ENCODE measurements at regions not wholly inside any gene's neighbourhood (a gene's known extent, or its start where the extent isn't known, plus 50 kb on each side); places are given as distances from the start of the nearest gene placed in this dataset.
"Not testable (repeated sequence)": the region's sequence is repeated elsewhere in the genome, so short reads cannot be mapped to it uniquely, and the experiment has no call there.

DNA sequence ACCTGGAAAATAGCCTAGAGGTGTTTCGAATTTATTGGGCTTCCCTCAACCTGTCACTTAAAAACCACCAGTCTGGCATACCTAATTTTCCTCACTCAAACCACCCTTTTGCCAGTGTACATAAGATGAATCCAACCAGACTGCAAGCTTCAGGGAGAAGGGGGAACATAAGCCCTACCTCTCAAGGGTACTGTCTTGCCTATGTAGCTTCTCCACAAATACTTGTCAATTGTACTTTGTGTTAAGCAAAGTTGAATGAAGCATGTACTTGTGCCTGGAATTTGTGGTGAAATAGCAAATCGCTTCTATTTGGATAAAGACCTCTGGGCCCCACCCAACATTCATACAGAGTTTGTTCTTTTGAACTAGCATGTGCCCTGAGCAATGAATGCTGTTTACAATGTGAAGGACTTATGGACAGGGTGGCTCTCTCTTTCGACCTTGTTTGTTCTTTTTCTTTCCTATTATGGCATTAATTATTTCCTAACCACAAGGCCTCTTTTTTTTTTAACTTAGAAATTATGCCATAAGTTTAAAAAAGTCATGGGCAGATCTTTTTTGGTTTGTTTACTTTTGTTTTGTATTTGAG is 580.2 kb downstream of the EBF1 start:
- intact Hi-C loops (cut with micrococcal nuclease), result loop anchor here (5.0 kb wide), 1 partner anchor 672 kb away; no protein-coding TSS in a partner anchor

DNA sequence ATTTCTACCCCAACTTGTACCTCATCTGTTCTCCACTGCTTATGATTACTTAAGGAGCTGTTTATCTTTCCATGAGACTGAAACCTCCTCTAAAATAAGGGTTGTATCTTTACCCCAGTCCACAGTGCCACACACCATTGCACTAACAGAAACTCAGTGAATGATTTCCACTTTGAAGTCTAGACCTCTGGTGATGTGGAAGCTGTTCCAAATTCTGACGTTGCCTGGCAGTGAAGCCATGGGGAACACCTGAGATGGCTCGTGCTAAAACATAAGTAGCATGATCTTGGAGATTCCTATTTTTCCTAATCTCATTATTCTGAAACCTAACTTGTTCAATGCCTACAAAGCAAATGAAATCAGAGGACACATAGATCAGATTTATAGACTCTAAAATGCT is 583.2 kb downstream of the EBF1 start:
- intact Hi-C loops (cut with micrococcal nuclease), result loop anchor here (5.0 kb wide), 1 partner anchor 669 kb away; no protein-coding TSS in a partner anchor

GRCh38 chr5:158514986-158515359 is 584.7 kb downstream of the EBF1 start:
- intact Hi-C loops (cut with micrococcal nuclease), result loop anchor here (5.0 kb wide), 1 partner anchor 668 kb away; no protein-coding TSS in a partner anchor

DNA sequence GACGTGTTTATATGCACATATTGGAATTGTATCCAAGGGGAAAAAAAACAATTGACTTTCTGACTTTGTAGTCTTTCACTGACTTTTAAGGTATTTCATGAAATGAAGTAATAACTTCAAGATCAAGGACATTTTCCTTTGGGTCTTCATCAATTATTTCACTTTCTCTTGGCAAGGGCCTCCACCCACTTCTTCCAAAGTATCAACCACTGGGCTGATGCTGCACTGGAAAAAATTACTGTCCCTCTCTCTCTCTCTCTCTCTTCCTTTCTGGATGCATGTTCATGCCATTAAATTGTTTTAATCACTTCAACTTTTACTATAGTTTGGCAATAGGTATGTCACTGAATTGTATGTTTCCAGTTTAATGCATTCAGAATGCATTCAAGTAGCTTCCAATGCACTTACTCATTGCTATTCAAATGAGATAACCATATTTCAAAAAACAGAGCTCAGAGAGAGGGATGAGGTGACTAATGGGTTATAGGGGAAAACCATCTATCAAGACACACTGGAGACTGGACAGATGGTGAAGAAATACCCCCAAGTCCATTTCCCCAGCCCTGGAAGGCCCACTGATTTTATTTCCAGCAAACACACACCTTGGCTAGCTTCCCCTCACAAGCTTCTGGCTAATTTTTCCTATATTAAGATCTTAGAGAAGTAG is 585.3 kb downstream of the EBF1 start:
- intact Hi-C loops (cut with micrococcal nuclease), result no loop called here

DNA sequence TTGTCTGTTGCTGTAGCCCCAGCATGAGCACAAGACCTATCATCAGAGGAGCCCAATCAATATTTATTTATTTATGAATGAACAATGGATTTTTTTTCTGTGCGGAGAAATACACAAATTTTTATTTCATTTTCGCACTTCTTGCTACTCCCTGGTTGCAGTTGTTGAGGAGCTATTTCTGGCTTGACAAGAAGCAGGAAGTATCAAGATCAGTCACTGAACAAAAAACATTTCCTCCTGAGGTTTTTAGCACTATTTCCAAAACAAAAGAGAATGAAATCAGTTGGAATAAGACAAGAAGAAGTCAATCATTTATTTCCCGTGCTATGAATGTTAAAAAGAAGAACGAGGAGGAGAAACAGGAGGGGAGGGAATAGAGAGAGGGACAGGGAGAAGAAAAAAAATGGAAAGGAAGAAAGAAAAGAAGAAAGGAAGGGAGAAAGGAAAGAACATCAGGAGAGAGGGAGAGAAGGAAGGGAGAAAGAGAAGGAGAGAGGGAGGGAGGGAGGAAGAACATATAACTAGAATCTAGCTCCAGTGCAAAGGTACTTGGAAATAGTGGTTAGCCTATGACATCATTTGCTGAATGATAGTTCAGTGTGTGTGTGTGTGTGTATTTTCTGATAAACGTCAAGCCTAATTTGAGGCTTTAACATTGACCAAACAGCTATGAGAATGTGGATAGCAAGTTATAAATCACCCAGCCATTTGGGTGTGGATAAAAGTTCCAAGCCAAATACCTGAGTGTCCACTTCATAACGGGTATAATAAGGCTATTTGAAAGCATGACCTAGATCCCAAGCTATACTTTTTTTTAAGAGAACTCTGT is 586.0 kb downstream of the EBF1 start:
- intact Hi-C loops (cut with micrococcal nuclease), result no loop called here

DNA sequence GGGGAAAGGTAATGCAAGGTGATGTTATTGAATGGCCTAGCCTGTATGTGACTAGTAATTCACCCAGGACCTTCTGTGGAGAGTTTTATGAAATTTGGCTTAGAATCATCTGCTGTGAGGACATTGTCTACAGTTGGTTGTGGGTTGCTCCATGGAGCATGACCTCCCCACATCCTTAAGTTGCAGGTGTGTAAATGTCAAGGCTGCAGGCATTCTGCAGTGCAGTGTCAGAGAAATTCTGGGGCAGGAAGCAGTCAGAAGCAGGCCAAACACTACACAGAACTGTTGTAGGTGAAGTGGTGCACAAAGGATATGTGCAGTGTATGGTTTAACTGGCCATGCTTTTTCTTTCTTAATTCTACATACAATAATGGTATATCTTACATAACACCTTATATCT is 588.3 kb downstream of the EBF1 start:
- intact Hi-C loops (cut with micrococcal nuclease), result no loop called here

DNA sequence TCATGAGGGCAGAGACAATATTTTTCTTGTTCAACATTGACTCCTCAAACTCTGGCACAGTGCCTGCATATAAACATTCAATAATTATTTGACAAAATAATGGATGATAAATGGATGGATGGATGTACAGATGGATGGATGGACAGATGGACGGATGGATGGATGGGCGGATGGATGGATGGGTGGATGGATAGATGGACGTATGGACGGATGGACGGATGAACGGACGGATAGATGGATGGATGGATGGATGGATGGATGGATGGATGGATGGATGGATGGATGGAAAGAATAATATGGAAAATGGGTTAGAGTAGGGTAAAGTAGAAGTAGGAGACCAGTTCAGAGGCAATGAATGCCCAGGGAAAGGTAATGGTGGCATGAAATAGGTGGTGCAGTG is 589.2 kb downstream of the EBF1 start:
- intact Hi-C loops (cut with micrococcal nuclease), result no loop called here

GRCh38 chr5:158506648-158507047 is 593.1 kb downstream of the EBF1 start:
- intact Hi-C loops (cut with micrococcal nuclease), result no loop called here

DNA sequence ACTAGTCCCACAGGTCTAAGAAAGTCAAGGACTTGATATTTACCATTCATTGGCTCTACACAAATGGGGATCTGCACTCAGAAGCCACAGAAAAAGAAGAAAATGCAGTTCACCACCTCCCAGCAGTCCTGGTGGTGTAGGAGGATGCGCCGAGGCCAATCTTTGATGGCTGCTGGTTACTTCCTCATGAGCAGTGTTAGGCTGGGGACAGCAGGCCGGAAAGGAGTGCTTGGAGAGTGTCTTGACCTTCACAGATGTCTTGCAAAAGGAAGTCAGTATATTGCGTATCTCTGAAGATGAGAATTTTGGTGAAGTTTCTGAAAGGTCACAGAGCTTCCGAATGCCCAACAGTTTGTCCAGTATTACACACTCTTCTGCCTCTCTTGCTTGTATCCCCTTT is 597.0 kb downstream of the EBF1 start:
- intact Hi-C loops (cut with micrococcal nuclease), result no loop called here

DNA sequence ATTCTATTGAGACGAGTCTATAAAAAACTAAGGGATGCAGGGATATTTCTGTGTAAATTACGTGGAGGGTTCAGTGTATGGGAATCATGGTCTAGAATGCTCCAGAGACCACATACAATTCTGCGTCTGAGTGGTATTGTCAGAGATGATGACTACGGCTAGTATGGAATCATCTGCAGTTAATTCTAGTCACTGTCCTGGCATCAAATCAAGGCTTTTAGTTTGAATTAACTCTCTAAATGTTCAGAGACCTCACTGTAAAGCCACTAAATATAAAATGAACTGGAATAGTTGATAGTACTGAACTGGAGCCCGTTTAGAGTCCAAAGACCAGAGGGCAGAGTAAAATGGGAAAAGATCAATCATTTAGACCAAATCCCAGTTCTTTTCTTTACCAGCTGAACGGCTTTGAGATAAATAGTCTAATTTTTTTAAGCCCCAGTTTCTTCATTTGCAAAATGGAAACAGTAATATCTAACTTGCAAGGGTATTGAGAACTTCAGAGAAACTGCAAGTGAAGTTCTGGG is 599.8 kb downstream of the EBF1 start:
- intact Hi-C loops (cut with micrococcal nuclease), result no loop called here

- intact Hi-C loops (cut with micrococcal nuclease), result no loop called here
These were observed 600.4 kb downstream of the EBF1 start for GRCh38 chr5:158499075-158499891.

- intact Hi-C loops (cut with micrococcal nuclease), result no loop called here
These were observed 603.1 kb downstream of the EBF1 start for GRCh38 chr5:158496624-158497023.

- intact Hi-C loops (cut with micrococcal nuclease), result no loop called here
These were observed 605.2 kb downstream of the EBF1 start for GRCh38 chr5:158494541-158494940.

DNA sequence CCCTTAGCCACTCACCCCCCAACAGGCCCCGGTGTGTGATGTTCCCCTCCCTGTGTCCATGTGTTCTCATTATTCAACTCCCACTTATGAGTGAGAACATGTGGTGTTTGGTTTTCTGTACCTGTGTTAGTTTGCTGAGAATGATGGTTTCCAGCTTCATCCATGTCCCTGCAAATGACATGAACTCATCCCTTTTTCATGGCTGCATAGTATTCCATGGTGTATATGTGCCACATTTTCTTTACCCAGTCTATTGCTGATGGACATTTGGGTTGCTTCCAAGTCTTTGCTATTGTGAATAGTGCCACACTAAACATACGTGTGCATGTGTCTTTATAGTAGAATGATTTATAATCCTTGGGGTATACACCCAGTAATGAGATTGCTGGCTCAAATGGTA is 605.7 kb downstream of the EBF1 start:
- intact Hi-C loops (cut with micrococcal nuclease), result not testable (repeated sequence)

DNA sequence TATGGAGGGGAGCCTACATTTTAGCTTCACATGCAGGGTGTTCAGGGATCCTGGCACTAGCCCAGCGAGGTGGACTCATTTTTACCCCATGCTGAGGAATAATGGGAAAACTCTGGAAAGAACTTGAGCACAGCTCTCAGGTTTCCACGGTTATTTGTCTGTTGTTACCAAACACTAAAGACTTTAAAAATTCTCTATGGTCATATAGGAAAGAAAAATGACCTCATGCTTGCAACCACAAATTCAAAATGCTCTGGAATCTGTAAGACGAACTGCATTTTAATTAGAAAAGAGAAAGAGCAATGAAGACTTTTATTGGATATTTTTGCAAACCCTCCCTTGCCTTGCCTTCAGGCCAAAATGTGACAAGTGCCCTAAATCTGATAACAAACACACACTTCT is 606.9 kb downstream of the EBF1 start:
- intact Hi-C loops (cut with micrococcal nuclease), result no loop called here

DNA sequence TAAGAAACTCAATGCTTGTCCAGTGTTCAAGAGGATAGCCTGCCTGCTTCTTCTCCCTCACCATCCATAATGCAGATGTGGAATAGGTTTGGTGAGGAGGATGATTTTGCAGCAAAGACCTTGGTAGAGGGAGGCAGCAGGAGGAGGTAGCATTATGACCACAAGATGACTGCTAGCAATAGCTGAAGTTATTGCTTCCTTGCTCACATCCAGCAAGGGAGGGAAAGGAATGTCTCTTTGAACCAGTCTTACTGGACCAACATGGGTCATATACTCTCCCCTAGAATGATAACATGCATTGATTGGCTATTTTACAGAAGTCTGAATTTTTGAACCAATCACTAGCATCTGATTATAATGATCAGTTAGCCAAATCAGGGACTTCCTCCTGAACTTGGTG is 607.6 kb downstream of the EBF1 start:
- intact Hi-C loops (cut with micrococcal nuclease), result no loop called here

DNA sequence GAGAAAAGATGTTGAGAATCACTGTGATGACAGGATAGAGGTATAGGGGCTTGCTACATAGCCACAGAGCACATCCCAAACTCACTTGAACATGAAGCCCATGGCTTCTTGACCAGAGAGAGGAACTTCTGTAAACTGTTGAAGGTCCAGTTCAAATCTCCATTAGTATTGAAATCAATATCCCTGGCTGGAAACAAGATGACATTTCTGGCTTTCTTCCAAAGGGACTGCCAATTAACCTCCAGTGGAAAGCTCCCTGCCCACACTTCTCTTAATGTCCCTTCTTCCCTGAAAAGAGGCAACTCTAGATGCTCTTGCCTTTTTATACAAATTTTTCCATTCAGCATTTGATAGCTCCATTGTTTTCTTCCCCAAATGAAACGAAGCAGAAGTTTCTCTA is 612.1 kb downstream of the EBF1 start:
- intact Hi-C loops (cut with micrococcal nuclease), result no loop called here

DNA sequence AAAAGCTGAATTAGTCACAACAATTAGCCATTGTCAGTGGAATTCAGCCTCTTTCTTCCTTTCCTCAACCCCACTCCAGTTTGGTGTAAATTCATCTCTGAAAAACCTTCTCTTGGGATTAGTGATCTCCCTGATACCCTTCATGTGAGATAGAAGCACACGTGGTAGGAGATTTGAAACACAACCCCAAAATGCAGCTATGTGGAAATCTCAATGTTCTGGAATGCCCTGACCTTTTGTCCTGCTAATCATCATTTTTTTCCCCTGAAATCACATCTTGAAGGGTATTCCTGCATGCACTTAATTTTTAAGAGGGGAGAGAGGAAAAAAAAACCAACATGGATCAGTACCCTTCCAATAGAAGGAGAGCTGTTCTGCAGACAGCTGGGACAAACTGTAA is 612.6 kb downstream of the EBF1 start:
- intact Hi-C loops (cut with micrococcal nuclease), result no loop called here

DNA sequence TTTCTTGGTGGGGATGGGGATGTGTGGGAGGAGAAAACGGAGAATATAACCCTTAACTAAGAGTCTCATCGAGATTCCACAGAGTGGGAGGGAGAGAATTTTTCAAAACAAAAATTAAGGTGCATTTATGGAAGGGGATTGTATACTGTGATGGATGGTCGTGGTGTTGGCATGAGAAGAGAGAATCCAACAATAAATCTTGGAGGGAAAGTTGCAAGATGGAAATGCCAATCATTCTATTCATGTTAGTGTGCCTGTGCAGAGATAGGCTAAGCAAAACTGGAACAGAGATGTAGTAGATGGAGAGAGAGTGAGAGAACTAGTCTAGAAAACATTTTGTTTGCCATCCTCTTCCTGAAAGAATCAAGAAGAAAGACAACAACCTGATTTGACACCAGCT is 613.1 kb downstream of the EBF1 start:
- intact Hi-C loops (cut with micrococcal nuclease), result no loop called here

- intact Hi-C loops (cut with micrococcal nuclease), result no loop called here
These were observed 614.1 kb downstream of the EBF1 start for GRCh38 chr5:158485604-158486081.

- intact Hi-C loops (cut with micrococcal nuclease), result no loop called here
These were observed 614.7 kb downstream of the EBF1 start for GRCh38 chr5:158485047-158485446.

Measured in T-helper 2 cell treated with Interferon-gamma antibody and Interleukin-4, amounts not matched to agents 100 ng/mL and 5 ng/mL, for 36 hours (primary cell).